Stomach (tissue), 8 donors: ENCODE measurements at regions not wholly inside any gene's neighbourhood (a gene's known extent, or its start where the extent isn't known, plus 50 kb on each side); places are given as distances from the start of the nearest gene placed in this dataset.

Source experiments
- DNase-seq, 2 donors: peaks; one replicate each; pipeline versions ENCODE4 v3.0.0 to v3.0.0-alpha.2; 2013 to 2019
- H3K27ac ChIP-seq, 5 donors: fragments of 200-600 bp in 4 of 5; sonication (generic) in 4 of 5; one replicate each; pipeline ENCODE4 v1.5.1; 2013 to 2019; ENCODE audit warnings: mild to moderate bottlenecking in 1 of 5, moderate library complexity in 1 of 5
- H3K27me3 ChIP-seq, 3 donors: fragments of 200-600 bp; sonication (generic); one replicate each; pipeline ENCODE4 v1.5.1; 2017 to 2019; ENCODE audit warnings: mixed run types in 1 of 3
- H3K36me3 ChIP-seq, 4 donors: fragments of 200-600 bp; sonication (generic); 1 replicate in 3 of 4; 2 replicates in 1 of 4; pipeline ENCODE4 v1.5.1; 2016 to 2019
- H3K4me1 ChIP-seq, 4 donors: fragments of 200-600 bp; sonication (generic); one replicate each; pipeline ENCODE4 v1.5.1; 2016 to 2019
- H3K4me3 ChIP-seq, 4 donors: fragments of 200-600 bp; sonication (generic) in 3 of 4; one replicate each; pipeline ENCODE4 v1.5.1; 2016 to 2019; ENCODE audit warnings: mild to moderate bottlenecking in 1 of 4
- H3K9me3 ChIP-seq, 4 donors: fragments of 200-600 bp; sonication (generic); one replicate each; pipeline ENCODE4 v1.5.1; 2016 to 2019
- EP300 ChIP-seq: sonication (generic); formaldehyde crosslinking; IDR thresholded peaks from one replicate; pipeline ENCODE4 v1.6.1; 2017; ENCODE audit warnings: antibody characterized with exemption
- POLR2A ChIP-seq, 4 donors: fragments of 450-650 bp; IDR thresholded peaks; one replicate each; pipeline ENCODE4 v1.6.1; 2016; ENCODE audit warnings: antibody characterized with exemption in 4 of 4, control low read depth in 2 of 4, mild to moderate bottlenecking in 1 of 4, moderate library complexity in 1 of 4
- POLR2AphosphoS5 ChIP-seq, 3 donors: sonication (generic); formaldehyde crosslinking; IDR thresholded peaks; one replicate each; pipeline ENCODE4 v1.6.1; 2016; ENCODE audit warnings: antibody characterized with exemption in 3 of 3
- WGBS, 5 donors: extraction: QIAGEN DNeasy Blood & Tissue Kit in 3 of 5; methylation state at CpG; one replicate each; pipeline versions ENCODE4 v1.1.5 to v1.1.7; 2013 to 2018; 5-methylcytosine and 5-hydroxymethylcytosine counted together
- intact Hi-C: fragments of 100-400 bp; cut with DNase I; formaldehyde crosslinking; loops from one replicate; pipeline ENCODE4 v1.15.1; 2023; ENCODE audit warnings: low total_unique reads
- TF ChIP-seq, protein P1 (sequence below), 7 experiments: fragments of 450-650 bp in 4 of 7; fragments of 200-600 bp in 3 of 7; sonication (generic) in 3 of 7; IDR thresholded peaks; one replicate each; pipeline ENCODE4 v1.5.1; 2016 to 2019; ENCODE audit warnings: antibody characterized with exemption in 7 of 7, control low read depth in 2 of 7, mild to moderate bottlenecking in 1 of 7
- donor health status: healthy with polysubstance abuse.
- donor health status: Bipolar disorder and iron deficiency.
- donor health status: healthy.

GRCh38 chr1:69388044-69388443 lies 179.7 kb upstream of the LRRC7 start:
- H3K4me3 ChIP-seq = no peak overlapping the region
- TF ChIP-seq EP300 (no peak), POLR2AphosphoS5 (IDR thresholded peaks at IDR 0.05) (no peak), POLR2A (IDR thresholded peaks at IDR 0.05) (no peak)
- TF ChIP-seq, protein P1, sequence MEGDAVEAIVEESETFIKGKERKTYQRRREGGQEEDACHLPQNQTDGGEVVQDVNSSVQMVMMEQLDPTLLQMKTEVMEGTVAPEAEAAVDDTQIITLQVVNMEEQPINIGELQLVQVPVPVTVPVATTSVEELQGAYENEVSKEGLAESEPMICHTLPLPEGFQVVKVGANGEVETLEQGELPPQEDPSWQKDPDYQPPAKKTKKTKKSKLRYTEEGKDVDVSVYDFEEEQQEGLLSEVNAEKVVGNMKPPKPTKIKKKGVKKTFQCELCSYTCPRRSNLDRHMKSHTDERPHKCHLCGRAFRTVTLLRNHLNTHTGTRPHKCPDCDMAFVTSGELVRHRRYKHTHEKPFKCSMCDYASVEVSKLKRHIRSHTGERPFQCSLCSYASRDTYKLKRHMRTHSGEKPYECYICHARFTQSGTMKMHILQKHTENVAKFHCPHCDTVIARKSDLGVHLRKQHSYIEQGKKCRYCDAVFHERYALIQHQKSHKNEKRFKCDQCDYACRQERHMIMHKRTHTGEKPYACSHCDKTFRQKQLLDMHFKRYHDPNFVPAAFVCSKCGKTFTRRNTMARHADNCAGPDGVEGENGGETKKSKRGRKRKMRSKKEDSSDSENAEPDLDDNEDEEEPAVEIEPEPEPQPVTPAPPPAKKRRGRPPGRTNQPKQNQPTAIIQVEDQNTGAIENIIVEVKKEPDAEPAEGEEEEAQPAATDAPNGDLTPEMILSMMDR (IDR thresholded peaks at IDR 0.05) = no peak

DNA sequence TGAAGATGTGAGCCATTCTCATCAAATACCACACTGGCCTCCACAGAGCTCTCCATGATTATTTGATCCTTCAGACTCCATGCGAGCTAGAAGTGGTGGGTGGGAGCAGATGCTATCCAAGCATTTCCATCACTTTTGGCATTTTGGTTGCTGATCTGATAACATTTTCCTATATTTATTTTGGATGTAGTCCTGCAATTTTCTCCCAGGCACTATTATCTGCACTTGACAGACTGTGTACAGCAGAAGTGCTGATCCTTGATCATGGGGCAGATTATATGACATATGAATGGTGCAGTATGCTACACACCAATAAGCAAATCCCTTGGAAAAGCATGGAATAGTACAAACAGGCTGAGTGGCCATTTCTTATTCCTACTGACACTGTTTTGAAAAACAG lies 167.6 kb upstream of the LRRC7 start:
- H3K27me3 ChIP-seq = no peaks in the 10 kb centered on the region
- no peak overlapping the region for H3K27ac ChIP-seq
- no peaks in the 10 kb centered on the region for H3K36me3 ChIP-seq
- no peak for DNase-seq
- H3K9me3 ChIP-seq = peaks cover 0 to under 1% (median under 1%) of the 10 kb centered on the region in 4 donors
- WGBS, 5 donors = 61 to 78% (median 70%) methylated on average over 1 of the region's 1 CpG
- no peaks in the 10 kb centered on the region for H3K4me1 ChIP-seq
- H3K4me3 ChIP-seq = no peak overlapping the region
- intact Hi-C loops = no loop called here
- no peak for TF ChIP-seq POLR2AphosphoS5 (IDR thresholded peaks at IDR 0.05)
- no peak for TF ChIP-seq EP300
- TF ChIP-seq, protein P1 (IDR thresholded peaks at IDR 0.05) = no peak
- TF ChIP-seq POLR2A (IDR thresholded peaks at IDR 0.05) = no peak

More at GRCh38 chr1:69388044-69388443, 179.7 kb upstream of the LRRC7 start:
- no peaks in the 10 kb centered on the region for H3K4me1 ChIP-seq
- no peaks in the 10 kb centered on the region for H3K9me3 ChIP-seq
- H3K27me3 ChIP-seq = no peaks in the 10 kb centered on the region
- DNase-seq = no peak
- intact Hi-C loops = no loop called here
- no peaks in the 10 kb centered on the region for H3K36me3 ChIP-seq
- H3K27ac ChIP-seq = no peak overlapping the region

DNA sequence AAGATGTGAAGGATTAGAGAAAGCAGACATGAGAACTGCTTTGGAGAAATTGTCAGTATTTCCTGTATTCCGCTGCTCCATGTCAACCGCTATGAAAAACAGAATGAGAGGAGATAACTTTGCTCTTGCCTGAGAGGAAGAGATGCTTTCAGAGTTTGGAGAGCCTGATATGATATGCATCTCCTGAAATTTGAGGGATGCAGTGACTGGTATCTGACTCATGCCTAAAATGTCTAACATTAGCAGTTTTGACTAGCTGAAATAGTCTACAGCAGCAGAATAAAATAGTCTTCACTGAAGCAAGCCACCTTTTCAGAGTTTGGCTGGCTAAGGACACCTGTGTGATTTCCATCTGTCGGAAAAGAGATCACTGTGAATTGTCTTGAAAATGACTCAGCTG lies 165.8 kb upstream of the LRRC7 start:
- intact Hi-C loops = no loop called here
- H3K9me3 ChIP-seq = no peaks in the 10 kb centered on the region
- H3K4me1 ChIP-seq = no peaks in the 10 kb centered on the region
- WGBS, 5 donors = 92 to 98% (median 95%) methylated on average over 3 of the region's 3 CpGs
- no peak overlapping the region for H3K27ac ChIP-seq
- H3K27me3 ChIP-seq = no peaks in the 10 kb centered on the region
- no peak overlapping the region for H3K4me3 ChIP-seq
- no peak for DNase-seq
- H3K36me3 ChIP-seq = no peaks in the 10 kb centered on the region
- TF ChIP-seq, protein P1 (IDR thresholded peaks at IDR 0.05) = no peak
- TF ChIP-seq POLR2A (IDR thresholded peaks at IDR 0.05) (no peak), POLR2AphosphoS5 (IDR thresholded peaks at IDR 0.05) (no peak), EP300 (no peak)

- DNase-seq = no peak
- H3K9me3 ChIP-seq = no peaks in the 10 kb centered on the region
- H3K4me1 ChIP-seq = no peaks in the 10 kb centered on the region
- H3K27me3 ChIP-seq = no peaks in the 10 kb centered on the region
- no peak overlapping the region for H3K4me3 ChIP-seq
- H3K36me3 ChIP-seq = no peaks in the 10 kb centered on the region
- no peak for TF ChIP-seq EP300
- TF ChIP-seq POLR2AphosphoS5 (IDR thresholded peaks at IDR 0.05) = no peak
- TF ChIP-seq, protein P1 (IDR thresholded peaks at IDR 0.05) = no peak
- TF ChIP-seq POLR2A (IDR thresholded peaks at IDR 0.05) = no peak
- 72 to 82% (median 82%) methylated on average over 3 of the region's 3 CpGs for WGBS, 5 donors
- intact Hi-C loops = no loop called here
- H3K27ac ChIP-seq = no peak overlapping the region
These were observed 163.9 kb upstream of the LRRC7 start for GRCh38 chr1:69403756-69404320.
